Body of pancreas (tissue), 4 donors: ENCODE measurements at regions not wholly inside any gene's neighbourhood (a gene's known extent, or its start where the extent isn't known, plus 50 kb on each side); places are given as distances from the start of the nearest gene placed in this dataset.

ENCODE experiments used
- CTCF ChIP-seq, 7 experiments: fragments of 450-650 bp in 4 of 7; fragments of 200-600 bp in 3 of 7; sonication (generic) in 3 of 7; IDR thresholded peaks; one replicate each; pipeline ENCODE4 v1.5.1; 2016 to 2019; ENCODE audit warnings: antibody characterized with exemption in 7 of 7
- POLR2A ChIP-seq, 3 donors: fragments of 450-650 bp; IDR thresholded peaks; one replicate each; pipeline ENCODE4 v1.6.1; 2016; ENCODE audit warnings: antibody characterized with exemption in 3 of 3, mild to moderate bottlenecking in 2 of 3

DNA sequence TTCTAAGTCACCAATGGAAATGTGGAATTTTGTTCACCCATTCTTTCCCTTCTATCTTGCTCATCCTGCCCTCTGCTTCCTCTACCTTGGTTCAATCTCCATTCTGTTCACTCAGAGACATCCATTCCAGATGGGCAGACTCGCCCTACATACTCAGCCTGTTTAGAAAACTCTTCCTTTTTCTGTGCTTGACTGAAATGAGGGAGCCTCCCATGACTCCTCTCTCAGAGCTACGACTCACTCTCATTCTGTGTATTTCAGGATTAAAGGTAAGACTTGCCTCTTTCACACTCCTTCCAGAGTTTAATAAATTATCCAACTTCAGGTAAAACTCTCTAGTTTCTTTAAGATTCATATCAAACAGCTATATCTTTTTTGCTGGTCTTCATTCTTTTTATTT lies 182.8 kb downstream of the HS3ST3A1 start:
- TF ChIP-seq CTCF (IDR thresholded peaks at IDR 0.05) (no peak), POLR2A (IDR thresholded peaks at IDR 0.05) (no peak)
